Middle frontal gyrus (tissue), 1 donor: ENCODE measurements at regions not wholly inside any gene's neighbourhood (a gene's known extent, or its start where the extent isn't known, plus 50 kb on each side); places are given as distances from the start of the nearest gene placed in this dataset.
"Not testable (repeated sequence)": the region's sequence is repeated elsewhere in the genome, so short reads cannot be mapped to it uniquely, and the experiment has no call there.

Experiments
- DNase-seq: peaks from one replicate; pipeline ENCODE4 v3.0.0-alpha.2; 2015; ENCODE audit warnings: low spot score; ENCODE audit errors: extremely low spot score

- no peak for DNase-seq
Measured at GRCh38 chr5:63563008-63563917, 399.0 kb downstream of the HTR1A start.

- no peak for DNase-seq
Measured at GRCh38 chr5:63555874-63556273, 406.4 kb downstream of the HTR1A start.

GRCh38 chr5:63554191-63554590, 408.1 kb downstream of the HTR1A start:
- no peak for DNase-seq

GRCh38 chr5:63553073-63553472, 409.2 kb downstream of the HTR1A start:
- DNase-seq = no peak

GRCh38 chr5:63535840-63536602, 426.2 kb downstream of the HTR1A start:
- DNase-seq = no peak

- DNase-seq = no peak
Measured at GRCh38 chr5:63524281-63524680, 438.0 kb downstream of the HTR1A start.

GRCh38 chr5:63516006-63516405, 446.2 kb downstream of the HTR1A start:
- DNase-seq = no peak

GRCh38 chr5:63500242-63500641, 462.0 kb downstream of the HTR1A start:
- DNase-seq = no peak

- no peak for DNase-seq
Measured at GRCh38 chr5:63495225-63495624, 467.0 kb downstream of the HTR1A start.

- DNase-seq = no peak
Measured at GRCh38 chr5:63483338-63483737, 478.9 kb downstream of the HTR1A start.

GRCh38 chr5:63473335-63473967, 488.8 kb downstream of the HTR1A start:
- DNase-seq = no peak

GRCh38 chr5:63456279-63456678, 506.0 kb downstream of the HTR1A start:
- DNase-seq = no peak

GRCh38 chr5:63451188-63451587, 511.1 kb downstream of the HTR1A start:
- no peak for DNase-seq

GRCh38 chr5:63439537-63439936, 522.7 kb downstream of the HTR1A start:
- no peak for DNase-seq

- DNase-seq = no peak
Measured at GRCh38 chr5:63409737-63410136, 552.5 kb downstream of the HTR1A start.

- no peak for DNase-seq
Measured at GRCh38 chr5:63408984-63409383, 553.3 kb downstream of the HTR1A start.

- DNase-seq = peak; percentile 22
Measured at GRCh38 chr5:63401436-63402046, 560.7 kb downstream of the HTR1A start.

- DNase-seq = no peak
Measured at GRCh38 chr5:63400079-63400478, 562.2 kb downstream of the HTR1A start.

GRCh38 chr5:63398346-63398745, 563.9 kb downstream of the HTR1A start:
- no peak for DNase-seq

GRCh38 chr5:63388188-63388587, 574.1 kb downstream of the HTR1A start:
- DNase-seq = not testable (repeated sequence)

GRCh38 chr5:63375851-63376250, 586.4 kb downstream of the HTR1A start:
- no peak for DNase-seq

- no peak for DNase-seq
Measured at GRCh38 chr5:63374085-63374484, 588.2 kb downstream of the HTR1A start.
